T-helper 9 cell (primary cell): ENCODE measurements at regions not wholly inside any gene's neighbourhood (a gene's known extent, or its start where the extent isn't known, plus 50 kb on each side); places are given as distances from the start of the nearest gene placed in this dataset.

Source experiments
- DNase-seq: peaks from one replicate; pipeline ENCODE4 v3.0.0-alpha.2; 2020

GRCh38 chr9:107431461-107431860 lies 58.1 kb downstream of the KLF4 start:
- DNase-seq: no peak

GRCh38 chr9:107430071-107430470 lies 59.5 kb downstream of the KLF4 start:
- DNase-seq: no peak

GRCh38 chr9:107426126-107426525 lies 63.4 kb downstream of the KLF4 start:
- no peak for DNase-seq

- peak; percentile 21 for DNase-seq
These were observed 64.2 kb downstream of the KLF4 start for GRCh38 chr9:107425101-107426025.

GRCh38 chr9:107423540-107423939 lies 66.0 kb downstream of the KLF4 start:
- DNase-seq: no peak

GRCh38 chr9:107422189-107423185 lies 67.1 kb downstream of the KLF4 start:
- DNase-seq: no peak

GRCh38 chr9:107410420-107410819 lies 79.1 kb downstream of the KLF4 start:
- DNase-seq: no peak

GRCh38 chr9:107409581-107410389 lies 79.8 kb downstream of the KLF4 start:
- no peak for DNase-seq

GRCh38 chr9:107407675-107408074 lies 81.9 kb downstream of the KLF4 start:
- DNase-seq: no peak

- no peak for DNase-seq
These were observed 84.1 kb downstream of the KLF4 start for GRCh38 chr9:107405511-107405910.

GRCh38 chr9:107404736-107405135 lies 84.8 kb downstream of the KLF4 start:
- DNase-seq: no peak

- DNase-seq: no peak
These were observed 85.4 kb downstream of the KLF4 start for GRCh38 chr9:107404161-107404560.

GRCh38 chr9:107397076-107398044 lies 92.2 kb downstream of the KLF4 start:
- no peak for DNase-seq

GRCh38 chr9:107394264-107394663 lies 95.3 kb downstream of the KLF4 start:
- no peak for DNase-seq

- DNase-seq: no peak
These were observed 98.8 kb downstream of the KLF4 start for GRCh38 chr9:107390778-107391177.

GRCh38 chr9:107390279-107390678 lies 99.3 kb downstream of the KLF4 start:
- DNase-seq: no peak

- DNase-seq: no peak
These were observed 99.9 kb downstream of the KLF4 start for GRCh38 chr9:107389617-107390071.

GRCh38 chr9:107388890-107389289 lies 100.7 kb downstream of the KLF4 start:
- no peak for DNase-seq

GRCh38 chr9:107387409-107387808 lies 102.2 kb downstream of the KLF4 start:
- no peak for DNase-seq

- DNase-seq: no peak
These were observed 103.2 kb downstream of the KLF4 start for GRCh38 chr9:107386396-107386795.
